IMR-90 (cell line): ENCODE measurements at regions not wholly inside any gene's neighbourhood (a gene's known extent, or its start where the extent isn't known, plus 50 kb on each side); places are given as distances from the start of the nearest gene placed in this dataset.

Experiments
- ATAC-seq: fragments of 200-7000 bp; cut with Tn5 transposase; 2 replicates; pipeline ENCODE4 v1.9.1; 2020; ENCODE audit warnings: low read depth, mild to moderate bottlenecking, moderate library complexity
- BruUV-seq: library from RNA; stranded (reverse); fragments of 400-500 nt; replicated peaks from 2 replicates; lab custom pipeline; 2021; lab: Mats Ljungman, UMichigan
- CTCF ChIA-PET: fragments of 300-600 bp; formaldehyde crosslinking; extraction: SDS; loops from one replicate; lab custom pipeline; 2021; ENCODE audit warnings: antibody characterized with exemption; lab: Yijun Ruan, JAX
- POLR2A ChIA-PET: fragments of 300-600 bp; sonication (Branson Sonifier 250); formaldehyde crosslinking; loops from one replicate; lab custom pipeline; 2022; ENCODE audit warnings: antibody characterized with exemption; ENCODE audit not compliant: unreplicated experiment; lab: Charles Lee
- DNase-seq: peaks from one replicate; pipeline ENCODE4 v3.0.0; 2013
- H2AFZ ChIP-seq: replicated peaks from 2 replicates; pipeline ENCODE3; 2013; ENCODE audit warnings: low read length, mild to moderate bottlenecking; ENCODE audit not compliant: poor library complexity
- H2AK5ac ChIP-seq: 2 replicates; pipeline ENCODE4 v1.6.1; 2013; ENCODE audit warnings: low read depth, low read length, inconsistent platforms
- H2AK9ac ChIP-seq: replicated peaks from 2 replicates; pipeline ENCODE3; 2013; ENCODE audit warnings: mild to moderate bottlenecking, low read depth, low read length, moderate library complexity; ENCODE audit not compliant: poor library complexity
- H2BK120ac ChIP-seq: 2 replicates; pipeline ENCODE4 v1.6.1; 2013; ENCODE audit warnings: low read depth, low read length, inconsistent platforms
- H2BK15ac ChIP-seq: 3 replicates; pipeline ENCODE4 v1.6.1; 2013; ENCODE audit warnings: low read depth, low read length, inconsistent platforms
- H2BK20ac ChIP-seq: 2 replicates; pipeline ENCODE4 v1.6.1; 2013; ENCODE audit warnings: low read depth, mild to moderate bottlenecking, inconsistent platforms, low read length, moderate library complexity
- H2BK5ac ChIP-seq: 2 replicates; pipeline ENCODE4 v1.6.1; 2013; ENCODE audit warnings: mild to moderate bottlenecking, low read depth, low read length, inconsistent platforms; ENCODE audit not compliant: poor library complexity, severe bottlenecking
- H3K14ac ChIP-seq: replicated peaks from 2 replicates; pipeline ENCODE4 v1.6.1; 2013; ENCODE audit warnings: low read depth, low read length, inconsistent platforms
- H3K18ac ChIP-seq: 2 replicates; pipeline ENCODE4 v1.6.1; 2013; ENCODE audit warnings: low read depth, low read length, control low read depth
- H3K23ac ChIP-seq: 2 replicates; pipeline ENCODE4 v1.6.1; 2013; ENCODE audit warnings: low read depth, low read length, inconsistent platforms
- H3K27ac ChIP-seq: 2 replicates; pipeline ENCODE4 v1.5.1; 2013; ENCODE audit warnings: mild to moderate bottlenecking, control low read depth, low read length; ENCODE audit not compliant: insufficient read depth
- H3K27me3 ChIP-seq: 2 replicates; pipeline ENCODE4 v1.6.1; 2013; ENCODE audit warnings: low read length; ENCODE audit not compliant: control insufficient read depth, insufficient read depth
- H3K36me3 ChIP-seq: 2 replicates; pipeline ENCODE4 v1.6.1; 2013; ENCODE audit warnings: low read length, mixed read lengths; ENCODE audit not compliant: control insufficient read depth, insufficient read depth
- H3K4ac ChIP-seq: 2 replicates; pipeline ENCODE4 v1.6.1; 2013; ENCODE audit warnings: low read depth, low read length, inconsistent platforms
- H3K4me1 ChIP-seq: 2 replicates; pipeline ENCODE4 v1.6.1; 2013; ENCODE audit warnings: low read length, mixed read lengths; ENCODE audit not compliant: control insufficient read depth, insufficient read depth
- H3K4me2 ChIP-seq: 2 replicates; pipeline ENCODE4 v1.6.1; 2013; ENCODE audit warnings: low read depth, mild to moderate bottlenecking, control low read depth, low read length, moderate library complexity
- H3K4me3 ChIP-seq: 2 replicates; pipeline ENCODE4 v1.5.1; 2013; ENCODE audit warnings: low read depth, mild to moderate bottlenecking, control low read depth, low read length, moderate library complexity; ENCODE audit not compliant: insufficient read depth
- H3K56ac ChIP-seq: 2 replicates; pipeline ENCODE4 v1.6.1; 2013; ENCODE audit warnings: low read length, inconsistent platforms; ENCODE audit not compliant: insufficient read depth; ENCODE audit errors: extremely low read depth
- H3K79me1 ChIP-seq, 2 experiments: 2 replicates each; pipeline ENCODE4 v1.6.1; 2013; ENCODE audit warnings: low read length in 2 of 2, inconsistent platforms in 1 of 2, low read depth in 1 of 2
- H3K9ac ChIP-seq: 2 replicates; pipeline ENCODE4 v1.6.1; 2013; ENCODE audit warnings: low read depth, low read length, control low read depth
- H3K9me1 ChIP-seq: 2 replicates; pipeline ENCODE4 v1.6.1; 2013; ENCODE audit warnings: low read length, inconsistent platforms; ENCODE audit not compliant: insufficient read depth
- H3K9me3 ChIP-seq: 2 replicates; pipeline ENCODE4 v1.6.1; 2013; ENCODE audit warnings: low read length; ENCODE audit not compliant: control insufficient read depth, insufficient read depth
- H4K20me1 ChIP-seq: 2 replicates; pipeline ENCODE4 v1.6.1; 2013; ENCODE audit warnings: low read length, inconsistent platforms; ENCODE audit not compliant: insufficient read depth
- H4K5ac ChIP-seq: 2 replicates; pipeline ENCODE4 v1.6.1; 2013; ENCODE audit warnings: mild to moderate bottlenecking, low read depth, low read length, control low read depth
- H4K8ac ChIP-seq, 2 experiments: 2 replicates each; pipeline ENCODE4 v1.6.1; 2013; ENCODE audit warnings: low read depth in 2 of 2, low read length in 2 of 2, control low read depth in 1 of 2, inconsistent platforms in 1 of 2
- H4K91ac ChIP-seq: 2 replicates; pipeline ENCODE4 v1.6.1; 2013; ENCODE audit warnings: low read depth, low read length, inconsistent platforms; ENCODE audit not compliant: insufficient read depth
- BHLHE40 ChIP-seq: fragments of 150-350 bp; IDR thresholded peaks from 2 replicates; pipeline ENCODE4 v1.6.1; 2016; ENCODE audit warnings: mild to moderate bottlenecking, low read depth, low read length
- CEBPB ChIP-seq: IDR thresholded peaks from 2 replicates; pipeline ENCODE4 v1.6.1; 2012; ENCODE audit warnings: low read depth, low read length, improper control_type of control experiment
- CHD1 ChIP-seq: IDR thresholded peaks from 2 replicates; pipeline ENCODE4 v1.6.1; 2012; ENCODE audit warnings: low read depth, low read length, improper control_type of control experiment
- ELK1 ChIP-seq: fragments of 150-350 bp; IDR thresholded peaks from 2 replicates; pipeline ENCODE4 v1.6.1; 2016; ENCODE audit warnings: low read depth, mild to moderate bottlenecking, low read length, moderate library complexity, borderline replicate concordance
- MAZ ChIP-seq: IDR thresholded peaks from 2 replicates; pipeline ENCODE4 v1.6.1; 2012; ENCODE audit warnings: low read depth, mild to moderate bottlenecking, low read length, improper control_type of control experiment, moderate library complexity, borderline replicate concordance
- MXI1 ChIP-seq: IDR thresholded peaks from 2 replicates; pipeline ENCODE4 v1.6.1; 2012; ENCODE audit warnings: low read depth, mild to moderate bottlenecking, low read length, moderate library complexity, borderline replicate concordance
- NFE2L2 ChIP-seq: fragments of 150-350 bp; IDR thresholded peaks from 2 replicates; pipeline ENCODE4 v1.6.1; 2016; ENCODE audit warnings: low read depth, mild to moderate bottlenecking, low read length
- POLR2A ChIP-seq: IDR thresholded peaks from 2 replicates; pipeline ENCODE4 v1.6.1; 2012; ENCODE audit warnings: mild to moderate bottlenecking, low read depth, low read length
- RAD21 ChIP-seq: IDR thresholded peaks from 2 replicates; pipeline ENCODE4 v1.6.1; 2012; ENCODE audit warnings: low read length, improper control_type of control experiment
- RFX5 ChIP-seq: IDR thresholded peaks from 2 replicates; pipeline ENCODE4 v1.8.0; 2012; ENCODE audit warnings: low read depth, mild to moderate bottlenecking, low read length, moderate library complexity
- SMC3 ChIP-seq: fragments of 150-350 bp; IDR thresholded peaks from 2 replicates; pipeline ENCODE4 v1.6.1; 2016; ENCODE audit warnings: low read depth, mild to moderate bottlenecking, antibody characterized with exemption, low read length, moderate library complexity
- dilution Hi-C: fragments of 300-500 bp; cut with HindIII; formaldehyde crosslinking; loops from one replicate; pipeline ENCODE4 v1.14.3; 2018; ENCODE audit warnings: low sequenced_read_pairs; ENCODE audit not compliant: unreplicated experiment
- in situ Hi-C: fragments of 300-500 bp; cut with MboI; formaldehyde crosslinking; loops from 3 replicates; pipeline ENCODE4 v1.14.3; 2019; ENCODE audit warnings: low sequenced_read_pairs, inconsistent platforms, mixed read lengths
- intact Hi-C: fragments of 100-400 bp; cut with micrococcal nuclease; formaldehyde crosslinking; loops from 2 replicates; pipeline ENCODE4 v1.10.0; 2022
- TF ChIP-seq, protein P1 (sequence below): fragments of 150-350 bp; IDR thresholded peaks from 2 replicates; pipeline ENCODE4 v1.6.1; 2017; ENCODE audit warnings: mild to moderate bottlenecking, antibody characterized with exemption, low read length, low read depth
- TF ChIP-seq, protein P2 (sequence below): conservative IDR thresholded peaks from 2 replicates; pipeline ENCODE4 v1.5.1; 2012; ENCODE audit warnings: mild to moderate bottlenecking, low read depth, low read length, improper control_type of control experiment

DNA sequence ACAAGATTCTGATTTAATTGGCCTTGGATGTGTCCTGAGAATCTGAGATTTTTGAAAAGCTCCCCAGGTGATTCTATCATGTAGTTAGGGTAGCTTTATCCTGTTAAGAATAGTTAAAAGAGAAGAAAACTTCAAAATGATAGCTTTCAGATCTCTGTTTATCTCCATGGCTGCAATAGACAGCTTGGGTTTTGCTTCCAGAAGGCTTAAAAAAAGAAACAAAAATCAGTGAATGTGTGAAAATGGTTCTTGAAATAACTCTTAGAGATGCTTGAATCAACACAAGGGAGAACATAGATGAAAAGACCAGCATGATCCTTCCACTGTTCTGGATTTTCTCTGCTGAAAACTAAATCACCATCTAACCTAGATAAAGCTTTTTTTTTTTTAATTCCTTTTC, 60.8 kb upstream of the TMC3 start:
- dilution Hi-C loops (no loop called here), in situ Hi-C loops (no loop called here)
- CTCF ChIA-PET = no interaction called here

More for the DNA sequence above, 60.8 kb upstream of the TMC3 start:
- POLR2A ChIA-PET = interaction anchor here (0.6 kb wide), 1 partner anchor 365 kb away, joined by 3 read pairs; no protein-coding TSS in a partner anchor
- intact Hi-C loops = no loop called here
- BruUV-seq = no TSS peak
- no peak overlapping the region for H2BK20ac ChIP-seq
- peaks cover 10% of the 10 kb centered on the region for H3K27me3 ChIP-seq
- no peak overlapping the region for H3K4ac ChIP-seq
- no peak overlapping the region for H3K18ac ChIP-seq
- H3K14ac ChIP-seq = no peak overlapping the region
- H2AK5ac ChIP-seq = no peak overlapping the region
- no peak overlapping the region for H4K8ac ChIP-seq
- no peak overlapping the region for H3K9ac ChIP-seq
- TF ChIP-seq RFX5 (no peak), BHLHE40 (no peak), RAD21 (no peak), CHD1 (no peak), NFE2L2 (no peak), MXI1 (no peak), CEBPB (no peak), ELK1 (no peak), MAZ (no peak), POLR2A (no peak), SMC3 (no peak)
- TF ChIP-seq, protein P1, sequence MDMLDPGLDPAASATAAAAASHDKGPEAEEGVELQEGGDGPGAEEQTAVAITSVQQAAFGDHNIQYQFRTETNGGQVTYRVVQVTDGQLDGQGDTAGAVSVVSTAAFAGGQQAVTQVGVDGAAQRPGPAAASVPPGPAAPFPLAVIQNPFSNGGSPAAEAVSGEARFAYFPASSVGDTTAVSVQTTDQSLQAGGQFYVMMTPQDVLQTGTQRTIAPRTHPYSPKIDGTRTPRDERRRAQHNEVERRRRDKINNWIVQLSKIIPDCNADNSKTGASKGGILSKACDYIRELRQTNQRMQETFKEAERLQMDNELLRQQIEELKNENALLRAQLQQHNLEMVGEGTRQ = no peak
- TF ChIP-seq, protein P2, sequence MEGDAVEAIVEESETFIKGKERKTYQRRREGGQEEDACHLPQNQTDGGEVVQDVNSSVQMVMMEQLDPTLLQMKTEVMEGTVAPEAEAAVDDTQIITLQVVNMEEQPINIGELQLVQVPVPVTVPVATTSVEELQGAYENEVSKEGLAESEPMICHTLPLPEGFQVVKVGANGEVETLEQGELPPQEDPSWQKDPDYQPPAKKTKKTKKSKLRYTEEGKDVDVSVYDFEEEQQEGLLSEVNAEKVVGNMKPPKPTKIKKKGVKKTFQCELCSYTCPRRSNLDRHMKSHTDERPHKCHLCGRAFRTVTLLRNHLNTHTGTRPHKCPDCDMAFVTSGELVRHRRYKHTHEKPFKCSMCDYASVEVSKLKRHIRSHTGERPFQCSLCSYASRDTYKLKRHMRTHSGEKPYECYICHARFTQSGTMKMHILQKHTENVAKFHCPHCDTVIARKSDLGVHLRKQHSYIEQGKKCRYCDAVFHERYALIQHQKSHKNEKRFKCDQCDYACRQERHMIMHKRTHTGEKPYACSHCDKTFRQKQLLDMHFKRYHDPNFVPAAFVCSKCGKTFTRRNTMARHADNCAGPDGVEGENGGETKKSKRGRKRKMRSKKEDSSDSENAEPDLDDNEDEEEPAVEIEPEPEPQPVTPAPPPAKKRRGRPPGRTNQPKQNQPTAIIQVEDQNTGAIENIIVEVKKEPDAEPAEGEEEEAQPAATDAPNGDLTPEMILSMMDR = no peak
- no peak overlapping the region for H3K56ac ChIP-seq
- no peaks in the 10 kb centered on the region for H3K4me1 ChIP-seq
- no peak overlapping the region for H4K5ac ChIP-seq
- no peak overlapping the region for H3K4me2 ChIP-seq
- ATAC-seq (no peak), DNase-seq (no peak)
- no peak overlapping the region for H4K91ac ChIP-seq
- no peaks in the 10 kb centered on the region for H4K20me1 ChIP-seq
- H2BK5ac ChIP-seq = no peak overlapping the region
- no peak overlapping the region for H3K4me3 ChIP-seq
- H2AK9ac ChIP-seq = no peak overlapping the region
- no peak overlapping the region for H2BK120ac ChIP-seq
- H3K9me3 ChIP-seq = no peaks in the 10 kb centered on the region; the same call in 1 of the 2 replicates
- no peak overlapping the region for H3K23ac ChIP-seq
- H2BK15ac ChIP-seq = no peak overlapping the region
- no peak overlapping the region for H3K27ac ChIP-seq
- no peaks in the 10 kb centered on the region for H3K79me1 ChIP-seq
- H3K9me1 ChIP-seq = no peaks in the 10 kb centered on the region
- no peak overlapping the region for H2AFZ ChIP-seq
- H3K36me3 ChIP-seq = no peaks in the 10 kb centered on the region
